ENCODE measurements at regions not wholly inside any gene's neighbourhood (a gene's known extent, or its start where the extent isn't known, plus 50 kb on each side); places are given as distances from the start of the nearest gene placed in this dataset.

DNA sequence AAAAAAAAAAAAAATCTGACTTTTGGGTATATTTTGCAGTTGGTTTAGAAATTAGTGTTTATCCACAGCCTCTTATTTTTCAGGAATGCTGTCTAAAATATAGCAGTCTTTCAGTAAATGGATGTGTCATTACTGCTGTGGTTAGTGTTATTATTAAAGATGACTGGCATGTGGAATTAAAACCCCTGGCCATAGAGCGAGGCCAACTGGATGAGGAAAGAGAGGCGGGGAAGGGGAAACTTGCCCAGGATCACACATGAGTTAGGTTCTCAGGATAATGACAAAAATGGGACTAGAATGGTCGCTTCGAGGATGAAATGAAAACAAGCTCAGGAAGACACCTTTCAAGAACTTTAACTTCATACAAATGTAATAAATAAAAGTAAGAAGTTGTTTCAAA lies 57.4 kb upstream of the APCDD1 start:
- intact Hi-C loops (cut with DNase I; ENCODE audit: low total_unique reads) (no loop called here), in situ Hi-C loops (cut with MboI; ENCODE audit: low pct_ligation_motif_present in 1 of 4, low pct_unique_long_range_greater_than_20kb in 1 of 4, low sequenced_read_pairs in 3 of 4) (no loop called here)
- H3K36me3 ChIP-seq, result no peaks in the 10 kb centered on the region
- peaks cover 0 to 3% (median 0%) of the 10 kb centered on the region in 4 donors for H3K4me1 ChIP-seq
- H3K27me3 ChIP-seq, result no peaks in the 10 kb centered on the region
- no peaks in the 10 kb centered on the region for H3K9me3 ChIP-seq
- H3K27ac ChIP-seq, result no peak overlapping the region
- TF ChIP-seq, protein P1, sequence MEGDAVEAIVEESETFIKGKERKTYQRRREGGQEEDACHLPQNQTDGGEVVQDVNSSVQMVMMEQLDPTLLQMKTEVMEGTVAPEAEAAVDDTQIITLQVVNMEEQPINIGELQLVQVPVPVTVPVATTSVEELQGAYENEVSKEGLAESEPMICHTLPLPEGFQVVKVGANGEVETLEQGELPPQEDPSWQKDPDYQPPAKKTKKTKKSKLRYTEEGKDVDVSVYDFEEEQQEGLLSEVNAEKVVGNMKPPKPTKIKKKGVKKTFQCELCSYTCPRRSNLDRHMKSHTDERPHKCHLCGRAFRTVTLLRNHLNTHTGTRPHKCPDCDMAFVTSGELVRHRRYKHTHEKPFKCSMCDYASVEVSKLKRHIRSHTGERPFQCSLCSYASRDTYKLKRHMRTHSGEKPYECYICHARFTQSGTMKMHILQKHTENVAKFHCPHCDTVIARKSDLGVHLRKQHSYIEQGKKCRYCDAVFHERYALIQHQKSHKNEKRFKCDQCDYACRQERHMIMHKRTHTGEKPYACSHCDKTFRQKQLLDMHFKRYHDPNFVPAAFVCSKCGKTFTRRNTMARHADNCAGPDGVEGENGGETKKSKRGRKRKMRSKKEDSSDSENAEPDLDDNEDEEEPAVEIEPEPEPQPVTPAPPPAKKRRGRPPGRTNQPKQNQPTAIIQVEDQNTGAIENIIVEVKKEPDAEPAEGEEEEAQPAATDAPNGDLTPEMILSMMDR (IDR thresholded peaks at IDR 0.05), result no peak
- no peak for TF ChIP-seq POLR2AphosphoS5 (IDR thresholded peaks at IDR 0.05)
- no peak for TF ChIP-seq EP300 (IDR thresholded peaks at IDR 0.05; ENCODE audit: low read depth)
- no peak for TF ChIP-seq POLR2A (IDR thresholded peaks at IDR 0.05)
- 91 to 95% methylated on average over 4 of the region's 4 CpGs for WGBS, 2 donors (ENCODE audit: low coverage in 1 of 2)
- no peak for DNase-seq
- H3K4me3 ChIP-seq, result no peak overlapping the region

DNA sequence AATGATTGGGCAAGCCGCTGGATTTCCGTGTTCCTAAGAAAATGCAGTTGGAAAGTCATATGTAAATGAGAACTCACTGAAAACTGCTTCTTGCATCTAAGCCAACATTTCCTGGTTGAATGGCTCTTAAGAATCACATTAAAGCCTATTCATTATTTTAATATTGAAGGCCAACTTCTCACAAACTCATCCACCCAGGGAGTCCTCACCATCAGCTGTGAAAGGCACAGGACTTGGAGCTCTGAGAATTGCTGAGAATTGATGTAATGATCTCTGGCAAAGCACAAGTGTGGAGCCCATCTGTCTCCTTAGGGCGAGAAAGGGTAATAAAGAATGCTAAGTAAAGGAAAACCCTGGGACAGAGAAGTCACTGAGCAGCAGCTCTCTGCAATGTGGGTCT lies 55.9 kb upstream of the APCDD1 start:
- no peaks in the 10 kb centered on the region for H3K9me3 ChIP-seq
- no peak overlapping the region for H3K27ac ChIP-seq
- TF ChIP-seq EP300 (IDR thresholded peaks at IDR 0.05; ENCODE audit: low read depth), result no peak
- TF ChIP-seq, protein P1 (IDR thresholded peaks at IDR 0.05), result no peak
- no peak for TF ChIP-seq POLR2AphosphoS5 (IDR thresholded peaks at IDR 0.05)
- WGBS, 2 donors (ENCODE audit: low coverage in 1 of 2), result 77 to 81% methylated on average over 2 to 3 of the region's 3 CpGs
- H3K27me3 ChIP-seq, result no peaks in the 10 kb centered on the region
- H3K36me3 ChIP-seq, result no peaks in the 10 kb centered on the region
- no peak for DNase-seq
- H3K4me1 ChIP-seq, result peaks cover 0 to 3% (median 0%) of the 10 kb centered on the region in 4 donors
- in situ Hi-C loops (cut with MboI; ENCODE audit: low pct_ligation_motif_present in 1 of 4, low pct_unique_long_range_greater_than_20kb in 1 of 4, low sequenced_read_pairs in 3 of 4) (no loop called here), intact Hi-C loops (cut with DNase I; ENCODE audit: low total_unique reads) (no loop called here)
- H3K4me3 ChIP-seq, result no peak overlapping the region

DNA sequence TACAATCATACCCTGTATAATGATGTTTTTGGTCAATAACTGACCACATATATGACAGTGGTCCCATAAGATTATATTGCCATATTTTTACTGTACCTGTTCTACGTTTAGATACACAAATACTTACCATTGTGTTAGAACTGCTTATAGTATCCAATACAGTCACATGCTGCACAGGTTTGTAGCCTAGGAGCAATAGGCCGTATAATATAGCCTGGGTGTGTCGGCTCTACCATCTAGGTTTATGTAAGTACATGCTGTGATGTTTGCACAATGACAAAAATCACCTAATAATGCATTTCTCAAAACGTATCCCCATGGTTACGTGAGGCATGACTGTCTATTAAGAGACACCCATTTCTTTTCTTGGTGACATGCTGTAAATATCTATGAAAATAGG lies 55.0 kb upstream of the APCDD1 start:
- WGBS, 2 donors (ENCODE audit: low coverage in 1 of 2), result 41 to 55% methylated on average over 4 to 5 of the region's 5 CpGs
- in situ Hi-C loops (cut with MboI; ENCODE audit: low pct_ligation_motif_present in 1 of 4, low pct_unique_long_range_greater_than_20kb in 1 of 4, low sequenced_read_pairs in 3 of 4), result no loop called here
- intact Hi-C loops (cut with DNase I; ENCODE audit: low total_unique reads), result no loop called here
- H3K9me3 ChIP-seq, result no peaks in the 10 kb centered on the region
- no peak overlapping the region for H3K27ac ChIP-seq
- no peaks in the 10 kb centered on the region for H3K27me3 ChIP-seq
- H3K36me3 ChIP-seq, result no peaks in the 10 kb centered on the region
- H3K4me1 ChIP-seq, result peaks cover 0 to 3% (median 0%) of the 10 kb centered on the region in 4 donors
- no peak overlapping the region for H3K4me3 ChIP-seq
- TF ChIP-seq EP300 (IDR thresholded peaks at IDR 0.05; ENCODE audit: low read depth), result no peak
- no peak for TF ChIP-seq POLR2A (IDR thresholded peaks at IDR 0.05)
- TF ChIP-seq POLR2AphosphoS5 (IDR thresholded peaks at IDR 0.05), result no peak
- TF ChIP-seq, protein P1 (IDR thresholded peaks at IDR 0.05), result no peak
- DNase-seq, result no peak

DNA sequence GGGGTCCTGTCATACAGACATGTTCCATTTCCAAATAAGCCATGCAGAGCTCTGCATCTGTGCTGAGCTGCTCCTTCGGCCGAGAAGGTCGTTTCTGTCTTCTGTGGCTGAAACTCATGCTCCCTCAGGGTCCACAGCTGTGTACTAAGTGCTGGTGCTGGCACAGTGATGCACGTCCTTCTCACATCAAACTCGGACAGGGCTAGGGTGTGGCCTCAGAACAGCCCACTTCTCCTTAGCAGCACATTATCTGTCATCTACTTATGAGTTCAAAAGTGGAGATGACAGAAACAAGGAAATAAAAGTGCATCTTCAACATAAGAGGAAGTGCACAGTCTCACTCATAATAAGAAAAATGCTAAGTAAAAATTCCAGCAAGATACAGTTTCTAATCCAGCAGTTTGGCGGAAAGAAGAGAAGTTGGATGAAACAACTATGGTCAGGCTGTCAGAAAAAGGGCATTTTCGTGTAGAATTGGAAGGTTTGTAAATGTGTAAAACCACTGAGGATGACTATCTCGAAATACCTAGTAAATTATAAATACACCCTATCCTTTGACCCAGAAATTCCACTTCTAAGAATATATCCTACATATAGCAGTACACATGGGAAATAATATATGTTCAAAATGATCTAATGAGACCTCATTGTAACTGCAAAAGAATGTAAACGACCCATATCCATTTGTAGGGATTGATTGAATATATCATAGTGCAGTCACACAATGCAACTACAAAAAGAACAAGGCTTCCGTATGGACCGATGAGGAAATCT lies 53.7 kb upstream of the APCDD1 start:
- intact Hi-C loops (cut with DNase I; ENCODE audit: low total_unique reads) (no loop called here), in situ Hi-C loops (cut with MboI; ENCODE audit: low pct_ligation_motif_present in 1 of 4, low pct_unique_long_range_greater_than_20kb in 1 of 4, low sequenced_read_pairs in 3 of 4) (loop anchor here in 1 of 4 donors (25.0 kb wide), 1 partner anchor 112 kb away; no protein-coding TSS in a partner anchor)
- Histone ChIP-seq H3K27me3 (no peaks in the 10 kb centered on the region), H3K4me1 (peaks cover 0 to 2% (median 0%) of the 10 kb centered on the region in 4 donors), H3K4me3 (no peak overlapping the region), H3K9me3 (no peaks in the 10 kb centered on the region), H3K27ac (no peak overlapping the region), H3K36me3 (no peaks in the 10 kb centered on the region)
- WGBS, 2 donors (ENCODE audit: low coverage in 1 of 2), result 66 to 81% methylated on average over 6 to 11 of the region's 11 CpGs
- no peak for DNase-seq
- TF ChIP-seq EP300 (IDR thresholded peaks at IDR 0.05; ENCODE audit: low read depth) (no peak), POLR2A (IDR thresholded peaks at IDR 0.05) (no peak), POLR2AphosphoS5 (IDR thresholded peaks at IDR 0.05) (no peak)
- TF ChIP-seq, protein P1 (IDR thresholded peaks at IDR 0.05), result no peak
